HepG2 (cell line): ENCODE measurements at regions not wholly inside any gene's neighbourhood (a gene's known extent, or its start where the extent isn't known, plus 50 kb on each side); places are given as distances from the start of the nearest gene placed in this dataset.

Experiments
- ATAC-seq: fragments of 200-7000 bp; cut with Tn5 transposase; 3 replicates; pipeline ENCODE4 v1.9.1; 2020; ENCODE audit warnings: mild to moderate bottlenecking, moderate library complexity
- BruUV-seq: library from RNA; stranded (reverse); fragments of 400-500 nt; replicated peaks from 2 replicates; lab custom pipeline; 2021; lab: Mats Ljungman, UMichigan
- CTCF ChIA-PET: fragments of 300-600 bp; formaldehyde crosslinking; extraction: SDS; loops from one replicate; lab custom pipeline; 2021; ENCODE audit warnings: low total read pairs, inconsistent platforms, low intra/inter-chr PET ratio; lab: Yijun Ruan, JAX
- POLR2A ChIA-PET: fragments of 350-600 bp; sonication (Branson Sonifier 250); formaldehyde crosslinking; loops from one replicate; lab custom pipeline; 2020; ENCODE audit warnings: antibody characterized with exemption, inconsistent platforms; lab: Yijun Ruan, JAX
- DNase-seq: peaks from one replicate; pipeline ENCODE4 v3.0.0-alpha.2; 2015; ENCODE audit warnings: low spot score
- FAIRE-seq: peaks from 3 replicates; lab custom pipeline; 2011; peaks lifted over from hg19 to GRCh38; lab: Jason Lieb, UNC
- H2AFZ ChIP-seq: one replicate; pipeline ENCODE4 v1.6.1; 2011; ENCODE audit warnings: low read length, inconsistent platforms
- H3K27ac ChIP-seq: fragments of 300-600 bp; 3 replicates; pipeline ENCODE4 v1.8.0; 2011; ENCODE audit warnings: mixed run types, mild to moderate bottlenecking, mixed read lengths, low read length, inconsistent platforms; ENCODE audit not compliant: insufficient read depth; ENCODE audit errors: extremely low read length
- H3K27me3 ChIP-seq, 2 experiments: fragments of 200-600 bp in 1 of 2; 2 replicates in 1 of 2; 3 replicates in 1 of 2; pipeline versions ENCODE4 v1.6.0 to v1.8.0; 2011; ENCODE audit warnings: low read length in 2 of 2, mild to moderate bottlenecking in 2 of 2, moderate library complexity in 2 of 2, inconsistent platforms in 1 of 2; ENCODE audit not compliant: insufficient read depth in 2 of 2, control insufficient read depth in 1 of 2
- H3K36me3 ChIP-seq, 2 experiments: fragments of 200-600 bp in 1 of 2; replicated peaks in 1 of 2; 2 replicates in 1 of 2; 3 replicates in 1 of 2; pipeline versions ENCODE4 v1.5.1 to v1.8.0; 2011; ENCODE audit warnings: low read length in 2 of 2, inconsistent platforms in 1 of 2; ENCODE audit not compliant: insufficient read depth in 2 of 2, control insufficient read depth in 1 of 2
- H3K4me1 ChIP-seq: 2 replicates; pipeline ENCODE4 v1.5.1; 2012; ENCODE audit warnings: low read length, inconsistent platforms; ENCODE audit not compliant: insufficient read depth
- H3K4me2 ChIP-seq: 2 replicates; pipeline ENCODE4 v1.6.0; 2011; ENCODE audit warnings: low read depth, low read length, inconsistent platforms
- H3K4me3 ChIP-seq, 3 experiments: fragments of 200-600 bp in 1 of 3; sonication (generic), shearing (Covaris generic) in 1 of 3; replicated peaks in 1 of 3; 2 replicates each; pipeline ENCODE4 v1.5.1; 2011 to 2016; ENCODE audit warnings: low read length in 3 of 3, inconsistent platforms in 2 of 3, low read depth in 2 of 3, mild to moderate bottlenecking in 2 of 3, control low read depth in 1 of 3, mixed read lengths in 1 of 3; ENCODE audit not compliant: insufficient read depth in 1 of 3
- H3K79me2 ChIP-seq: one replicate; pipeline ENCODE4 v1.6.1; 2011; ENCODE audit warnings: low read length, inconsistent platforms; ENCODE audit not compliant: insufficient read depth
- H3K9ac ChIP-seq: 2 replicates; pipeline ENCODE4 v1.6.0; 2011; ENCODE audit warnings: mild to moderate bottlenecking, low read depth, low read length, inconsistent platforms; ENCODE audit not compliant: insufficient read depth
- H3K9me3 ChIP-seq: 2 replicates; pipeline ENCODE4 v1.5.1; 2012; ENCODE audit warnings: mild to moderate bottlenecking, low read length
- H4K20me1 ChIP-seq: 2 replicates; pipeline ENCODE4 v1.6.0; 2011; ENCODE audit warnings: inconsistent platforms, mild to moderate bottlenecking, low read length, moderate library complexity; ENCODE audit not compliant: insufficient read depth
- GZF1 ChIP-seq: sonication (generic); formaldehyde crosslinking; IDR thresholded peaks from 2 replicates; pipeline ENCODE4 v1.5.1; 2020; ENCODE audit warnings: mild to moderate bottlenecking, missing genetic modification reagents
- IRF9 ChIP-seq: sonication (generic); formaldehyde crosslinking; IDR thresholded peaks from 2 replicates; pipeline ENCODE4 v1.8.0; 2022; ENCODE audit warnings: missing genetic modification reagents, mild to moderate bottlenecking, borderline replicate concordance
- JUN ChIP-seq: sonication (generic); formaldehyde crosslinking; IDR thresholded peaks from 2 replicates; pipeline ENCODE4 v1.4.0; 2020; ENCODE audit warnings: mild to moderate bottlenecking, missing genetic modification reagents
- KDM4B ChIP-seq: sonication (generic); formaldehyde crosslinking; IDR thresholded peaks from 2 replicates; pipeline ENCODE4 v1.4.0; 2020; ENCODE audit warnings: missing genetic modification reagents
- MEF2D ChIP-seq: sonication (generic); formaldehyde crosslinking; IDR thresholded peaks from 2 replicates; pipeline ENCODE4 v1.5.1; 2020; ENCODE audit warnings: mild to moderate bottlenecking, missing genetic modification reagents
- NFRKB ChIP-seq: fragments of 450-650 bp; IDR thresholded peaks from 2 replicates; pipeline ENCODE4 v1.6.1; 2017
- RFXAP ChIP-seq: sonication (generic); formaldehyde crosslinking; IDR thresholded peaks from 2 replicates; pipeline ENCODE4 v1.4.0; 2020; ENCODE audit warnings: missing genetic modification reagents, borderline replicate concordance
- SIX1 ChIP-seq: sonication (generic); formaldehyde crosslinking; IDR thresholded peaks from 2 replicates; pipeline ENCODE4 v1.4.0; 2020; ENCODE audit warnings: missing genetic modification reagents, borderline replicate concordance
- TP53 ChIP-seq: sonication (generic); formaldehyde crosslinking; conservative IDR thresholded peaks from 2 replicates; pipeline ENCODE4 v1.4.0; 2020; ENCODE audit warnings: missing genetic modification reagents
- ZNF296 ChIP-seq: sonication (generic); formaldehyde crosslinking; conservative IDR thresholded peaks from 2 replicates; pipeline ENCODE4 v1.5.0; 2020; ENCODE audit warnings: mild to moderate bottlenecking, missing genetic modification reagents
- WGBS: methylation state at CpG from one replicate; pipeline ENCODE4 v1.1.6; 2017; ENCODE audit warnings: low lambda C conversion rate; 5-methylcytosine and 5-hydroxymethylcytosine counted together
- in situ Hi-C: cut with HindIII; loops from 2 replicates; pipeline ENCODE4 v1.10.0; 2017; ENCODE audit warnings: low pct_unique_long_range_greater_than_20kb; ENCODE audit not compliant: extremely low pct_ligation_motif_present
- intact Hi-C: fragments of 100-400 bp; cut with micrococcal nuclease; formaldehyde crosslinking; loops from one replicate; pipeline ENCODE4 v1.10.0; 2022; ENCODE audit not compliant: unreplicated experiment
- TF ChIP-seq, protein P1 (sequence below): IDR thresholded peaks from 2 replicates; pipeline ENCODE4 v1.6.1; 2016; ENCODE audit warnings: missing compliant biosample characterization, missing genetic modification reagents, borderline replicate concordance
- TF ChIP-seq, protein P2 (sequence below): sonication (generic); formaldehyde crosslinking; conservative IDR thresholded peaks from 2 replicates; pipeline ENCODE4 v1.8.1; 2023; ENCODE audit warnings: missing genetic modification reagents
- TF ChIP-seq, protein P3 (sequence below): sonication (generic); formaldehyde crosslinking; IDR thresholded peaks from one replicate; pipeline ENCODE4 v1.5.1; 2020; ENCODE audit warnings: mild to moderate bottlenecking, missing genetic modification reagents; ENCODE audit errors: not compliant biosample characterization

GRCh38 chr20:23241416-23241815 is 109.2 kb upstream of the NXT1 start:
- CTCF ChIA-PET, result no interaction called here
- in situ Hi-C loops, result no loop called here

More at GRCh38 chr20:23241416-23241815, 109.2 kb upstream of the NXT1 start:
- POLR2A ChIA-PET, result no interaction called here
- ATAC-seq (no peak), FAIRE-seq (no peak), DNase-seq (no peak)
- no peaks in the 10 kb centered on the region; a peak in 1 of 5 replicates for H3K27me3 ChIP-seq
- no peaks in the 10 kb centered on the region for H3K9me3 ChIP-seq
- no peak overlapping the region for H3K4me2 ChIP-seq
- no peak overlapping the region for H2AFZ ChIP-seq
- TF ChIP-seq ZNF296 (CRISPR knock-in tag) (no peak), GZF1 (CRISPR knock-in tag) (no peak), TP53 (CRISPR knock-in tag) (no peak), NFRKB (no peak), MEF2D (CRISPR knock-in tag) (no peak), KDM4B (CRISPR knock-in tag) (no peak), RFXAP (no peak), IRF9 (CRISPR knock-in tag) (no peak), JUN (no peak), SIX1 (no peak)
- TF ChIP-seq, protein P1, sequence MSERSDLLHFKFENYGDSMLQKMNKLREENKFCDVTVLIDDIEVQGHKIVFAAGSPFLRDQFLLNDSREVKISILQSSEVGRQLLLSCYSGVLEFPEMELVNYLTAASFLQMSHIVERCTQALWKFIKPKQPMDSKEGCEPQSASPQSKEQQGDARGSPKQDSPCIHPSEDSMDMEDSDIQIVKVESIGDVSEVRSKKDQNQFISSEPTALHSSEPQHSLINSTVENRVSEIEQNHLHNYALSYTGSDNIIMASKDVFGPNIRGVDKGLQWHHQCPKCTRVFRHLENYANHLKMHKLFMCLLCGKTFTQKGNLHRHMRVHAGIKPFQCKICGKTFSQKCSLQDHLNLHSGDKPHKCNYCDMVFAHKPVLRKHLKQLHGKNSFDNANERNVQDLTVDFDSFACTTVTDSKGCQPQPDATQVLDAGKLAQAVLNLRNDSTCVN, result no peak
- TF ChIP-seq, protein P2, sequence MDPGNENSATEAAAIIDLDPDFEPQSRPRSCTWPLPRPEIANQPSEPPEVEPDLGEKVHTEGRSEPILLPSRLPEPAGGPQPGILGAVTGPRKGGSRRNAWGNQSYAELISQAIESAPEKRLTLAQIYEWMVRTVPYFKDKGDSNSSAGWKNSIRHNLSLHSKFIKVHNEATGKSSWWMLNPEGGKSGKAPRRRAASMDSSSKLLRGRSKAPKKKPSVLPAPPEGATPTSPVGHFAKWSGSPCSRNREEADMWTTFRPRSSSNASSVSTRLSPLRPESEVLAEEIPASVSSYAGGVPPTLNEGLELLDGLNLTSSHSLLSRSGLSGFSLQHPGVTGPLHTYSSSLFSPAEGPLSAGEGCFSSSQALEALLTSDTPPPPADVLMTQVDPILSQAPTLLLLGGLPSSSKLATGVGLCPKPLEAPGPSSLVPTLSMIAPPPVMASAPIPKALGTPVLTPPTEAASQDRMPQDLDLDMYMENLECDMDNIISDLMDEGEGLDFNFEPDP (CRISPR knock-in tag), result no peak
- TF ChIP-seq, protein P3, sequence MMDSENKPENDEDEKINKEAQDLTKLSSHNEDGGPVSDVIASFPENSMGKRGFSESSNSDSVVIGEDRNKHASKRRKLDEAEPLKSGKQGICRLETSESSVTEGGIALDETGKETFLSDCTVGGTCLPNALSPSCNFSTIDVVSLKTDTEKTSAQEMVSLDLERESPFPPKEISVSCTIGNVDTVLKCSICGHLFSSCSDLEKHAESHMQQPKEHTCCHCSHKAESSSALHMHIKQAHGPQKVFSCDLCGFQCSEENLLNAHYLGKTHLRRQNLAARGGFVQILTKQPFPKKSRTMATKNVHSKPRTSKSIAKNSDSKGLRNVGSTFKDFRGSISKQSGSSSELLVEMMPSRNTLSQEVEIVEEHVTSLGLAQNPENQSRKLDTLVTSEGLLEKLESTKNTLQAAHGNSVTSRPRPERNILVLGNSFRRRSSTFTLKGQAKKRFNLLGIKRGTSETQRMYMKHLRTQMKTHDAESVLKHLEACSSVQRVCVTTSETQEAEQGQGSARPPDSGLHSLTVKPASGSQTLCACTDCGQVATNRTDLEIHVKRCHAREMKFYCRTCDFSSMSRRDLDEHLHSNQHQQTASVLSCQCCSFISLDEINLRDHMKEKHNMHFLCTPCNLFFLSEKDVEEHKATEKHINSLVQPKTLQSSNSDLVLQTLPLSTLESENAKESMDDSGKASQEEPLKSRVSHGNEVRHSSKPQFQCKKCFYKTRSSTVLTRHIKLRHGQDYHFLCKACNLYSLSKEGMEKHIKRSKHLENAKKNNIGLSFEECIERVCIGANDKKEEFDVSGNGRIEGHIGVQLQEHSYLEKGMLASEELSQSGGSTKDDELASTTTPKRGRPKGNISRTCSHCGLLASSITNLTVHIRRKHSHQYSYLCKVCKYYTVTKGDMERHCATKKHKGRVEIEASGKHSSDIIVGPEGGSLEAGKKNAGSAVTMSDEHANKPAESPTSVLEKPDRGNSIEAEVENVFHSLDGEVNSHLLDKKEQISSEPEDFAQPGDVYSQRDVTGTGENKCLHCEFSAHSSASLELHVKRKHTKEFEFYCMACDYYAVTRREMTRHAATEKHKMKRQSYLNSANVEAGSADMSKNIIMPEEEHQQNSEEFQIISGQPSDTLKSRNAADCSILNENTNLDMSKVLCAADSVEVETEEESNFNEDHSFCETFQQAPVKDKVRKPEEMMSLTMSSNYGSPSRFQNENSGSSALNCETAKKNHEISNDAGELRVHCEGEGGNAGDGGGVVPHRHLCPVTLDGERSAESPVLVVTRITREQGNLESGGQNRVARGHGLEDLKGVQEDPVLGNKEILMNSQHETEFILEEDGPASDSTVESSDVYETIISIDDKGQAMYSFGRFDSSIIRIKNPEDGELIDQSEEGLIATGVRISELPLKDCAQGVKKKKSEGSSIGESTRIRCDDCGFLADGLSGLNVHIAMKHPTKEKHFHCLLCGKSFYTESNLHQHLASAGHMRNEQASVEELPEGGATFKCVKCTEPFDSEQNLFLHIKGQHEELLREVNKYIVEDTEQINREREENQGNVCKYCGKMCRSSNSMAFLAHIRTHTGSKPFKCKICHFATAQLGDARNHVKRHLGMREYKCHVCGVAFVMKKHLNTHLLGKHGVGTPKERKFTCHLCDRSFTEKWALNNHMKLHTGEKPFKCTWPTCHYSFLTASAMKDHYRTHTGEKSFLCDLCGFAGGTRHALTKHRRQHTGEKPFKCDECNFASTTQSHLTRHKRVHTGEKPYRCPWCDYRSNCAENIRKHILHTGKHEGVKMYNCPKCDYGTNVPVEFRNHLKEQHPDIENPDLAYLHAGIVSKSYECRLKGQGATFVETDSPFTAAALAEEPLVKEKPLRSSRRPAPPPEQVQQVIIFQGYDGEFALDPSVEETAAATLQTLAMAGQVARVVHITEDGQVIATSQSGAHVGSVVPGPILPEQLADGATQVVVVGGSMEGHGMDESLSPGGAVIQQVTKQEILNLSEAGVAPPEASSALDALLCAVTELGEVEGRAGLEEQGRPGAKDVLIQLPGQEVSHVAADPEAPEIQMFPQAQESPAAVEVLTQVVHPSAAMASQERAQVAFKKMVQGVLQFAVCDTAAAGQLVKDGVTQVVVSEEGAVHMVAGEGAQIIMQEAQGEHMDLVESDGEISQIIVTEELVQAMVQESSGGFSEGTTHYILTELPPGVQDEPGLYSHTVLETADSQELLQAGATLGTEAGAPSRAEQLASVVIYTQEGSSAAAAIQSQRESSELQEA (CRISPR knock-in tag), result no peak
- intact Hi-C loops, result no loop called here
- no peak overlapping the region for H3K9ac ChIP-seq
- no peak overlapping the region for H3K27ac ChIP-seq
- H3K4me1 ChIP-seq, result no peaks in the 10 kb centered on the region
- no peaks in the 10 kb centered on the region for H3K36me3 ChIP-seq
- no TSS peak for BruUV-seq
- H3K4me3 ChIP-seq, result no peak overlapping the region
- no peaks in the 10 kb centered on the region for H4K20me1 ChIP-seq
- 13% methylated on average over 3 of the region's 3 CpGs for WGBS
- no peaks in the 10 kb centered on the region for H3K79me2 ChIP-seq
